Thymus (tissue), 11 donors: ENCODE measurements at regions not wholly inside any gene's neighbourhood (a gene's known extent, or its start where the extent isn't known, plus 50 kb on each side); places are given as distances from the start of the nearest gene placed in this dataset.

ENCODE experiments used
- DNase-seq, 9 donors: peaks; one replicate each; pipeline ENCODE4 v3.0.0-alpha.2; 2013; ENCODE audit warnings: low spot score in 9 of 9, low read depth in 6 of 9, missing footprints in 1 of 9
- H3K27ac ChIP-seq, 2 donors: one replicate each; pipeline ENCODE4 v1.5.1; 2013; ENCODE audit warnings: control low read depth in 1 of 2, low read depth in 1 of 2, low read length in 1 of 2, mild to moderate bottlenecking in 1 of 2, moderate library complexity in 1 of 2
- H3K27me3 ChIP-seq, 2 donors: one replicate each; pipeline ENCODE4 v1.5.1; 2013; ENCODE audit warnings: low read length in 1 of 2; ENCODE audit not compliant: control insufficient read depth in 2 of 2, insufficient read depth in 1 of 2
- H3K36me3 ChIP-seq, 2 donors: one replicate each; pipeline ENCODE4 v1.5.1; 2013; ENCODE audit warnings: low read length in 1 of 2, mild to moderate bottlenecking in 1 of 2, moderate library complexity in 1 of 2; ENCODE audit not compliant: control insufficient read depth in 2 of 2, insufficient read depth in 2 of 2
- H3K4me1 ChIP-seq, 2 donors: one replicate each; pipeline ENCODE4 v1.5.1; 2013; ENCODE audit warnings: low read length in 2 of 2; ENCODE audit not compliant: control insufficient read depth in 2 of 2, insufficient read depth in 2 of 2
- H3K4me3 ChIP-seq, 2 donors: one replicate each; pipeline ENCODE4 v1.5.1; 2013; ENCODE audit warnings: low read length in 2 of 2, control low read depth in 1 of 2, mild to moderate bottlenecking in 1 of 2
- H3K9me3 ChIP-seq, 2 donors: one replicate each; pipeline ENCODE4 v1.5.1; 2013; ENCODE audit warnings: low read length in 1 of 2, mild to moderate bottlenecking in 1 of 2; ENCODE audit not compliant: control insufficient read depth in 2 of 2, insufficient read depth in 1 of 2
- WGBS: extraction: QIAGEN DNeasy Blood & Tissue Kit; methylation state at CpG from one replicate; pipeline ENCODE4 v1.1.7; 2013; 5-methylcytosine and 5-hydroxymethylcytosine counted together
- donor health status: healthy.

GRCh38 chr7:46864716-46865115 is 717.2 kb downstream of the TNS3 start:
- Histone ChIP-seq H3K36me3 (no peaks in the 10 kb centered on the region), H3K9me3 (no peaks in the 10 kb centered on the region), H3K4me1 (no peaks in the 10 kb centered on the region), H3K27ac (no peak overlapping the region), H3K4me3 (no peak overlapping the region), H3K27me3 (no peaks in the 10 kb centered on the region)
- DNase-seq, result no peak
- 84% methylated on average over 4 of the region's 4 CpGs for WGBS

- Histone ChIP-seq H3K27ac (no peak overlapping the region), H3K9me3 (no peaks in the 10 kb centered on the region), H3K36me3 (no peaks in the 10 kb centered on the region), H3K27me3 (no peaks in the 10 kb centered on the region), H3K4me1 (no peaks in the 10 kb centered on the region), H3K4me3 (no peak overlapping the region)
- DNase-seq, result no peak
- 71% methylated on average over 6 of the region's 6 CpGs for WGBS
Measured at GRCh38 chr7:46859963-46860475, 721.9 kb downstream of the TNS3 start.

GRCh38 chr7:46855851-46856250 is 726.1 kb downstream of the TNS3 start:
- DNase-seq, result no peak
- Histone ChIP-seq H3K4me1 (no peaks in the 10 kb centered on the region), H3K4me3 (no peak overlapping the region), H3K36me3 (no peaks in the 10 kb centered on the region), H3K27me3 (no peaks in the 10 kb centered on the region), H3K9me3 (no peaks in the 10 kb centered on the region), H3K27ac (no peak overlapping the region)
- WGBS, result 77% methylated on average over 4 of the region's 4 CpGs

- Histone ChIP-seq H3K27me3 (no peaks in the 10 kb centered on the region), H3K27ac (no peak overlapping the region), H3K4me3 (no peak overlapping the region), H3K36me3 (no peaks in the 10 kb centered on the region), H3K9me3 (no peaks in the 10 kb centered on the region), H3K4me1 (no peaks in the 10 kb centered on the region)
- 85% methylated on average over 1 of the region's 1 CpG for WGBS
- DNase-seq, result no peak
Measured at GRCh38 chr7:46854958-46855473, 726.9 kb downstream of the TNS3 start.

- DNase-seq, result no peak
- H3K27ac ChIP-seq, result no peak overlapping the region
- 90% methylated on average over 1 of the region's 1 CpG for WGBS
- no peaks in the 10 kb centered on the region for H3K27me3 ChIP-seq
- no peaks in the 10 kb centered on the region for H3K36me3 ChIP-seq
- H3K4me1 ChIP-seq, result no peaks in the 10 kb centered on the region
- no peaks in the 10 kb centered on the region for H3K9me3 ChIP-seq
- H3K4me3 ChIP-seq, result no peak overlapping the region
Measured at GRCh38 chr7:46853451-46853850, 728.5 kb downstream of the TNS3 start.

GRCh38 chr7:46852795-46853194 is 729.1 kb downstream of the TNS3 start:
- H3K27ac ChIP-seq, result no peak overlapping the region
- no peak for DNase-seq
- no peak overlapping the region for H3K4me3 ChIP-seq
- H3K36me3 ChIP-seq, result no peaks in the 10 kb centered on the region
- WGBS, result 87% methylated on average over 3 of the region's 3 CpGs
- no peaks in the 10 kb centered on the region for H3K27me3 ChIP-seq
- no peaks in the 10 kb centered on the region for H3K4me1 ChIP-seq
- no peaks in the 10 kb centered on the region for H3K9me3 ChIP-seq

GRCh38 chr7:46850563-46851330 is 731.2 kb downstream of the TNS3 start:
- Histone ChIP-seq H3K36me3 (no peaks in the 10 kb centered on the region), H3K27me3 (no peaks in the 10 kb centered on the region), H3K9me3 (no peaks in the 10 kb centered on the region), H3K4me3 (no peak overlapping the region), H3K4me1 (no peaks in the 10 kb centered on the region), H3K27ac (no peak overlapping the region)
- DNase-seq, result no peak
- WGBS, result 93% methylated on average over 10 of the region's 10 CpGs

GRCh38 chr7:46848944-46849343 is 733.0 kb downstream of the TNS3 start:
- H3K27ac ChIP-seq, result no peak overlapping the region
- WGBS, result 87% methylated on average over 2 of the region's 2 CpGs
- H3K27me3 ChIP-seq, result no peaks in the 10 kb centered on the region
- no peaks in the 10 kb centered on the region for H3K36me3 ChIP-seq
- H3K9me3 ChIP-seq, result no peaks in the 10 kb centered on the region
- DNase-seq, result no peak
- H3K4me3 ChIP-seq, result no peak overlapping the region
- no peaks in the 10 kb centered on the region for H3K4me1 ChIP-seq

GRCh38 chr7:46848311-46848710 is 733.6 kb downstream of the TNS3 start:
- WGBS, result 79% methylated on average over 1 of the region's 1 CpG
- Histone ChIP-seq H3K36me3 (no peaks in the 10 kb centered on the region), H3K27me3 (no peaks in the 10 kb centered on the region), H3K9me3 (no peaks in the 10 kb centered on the region), H3K4me3 (no peak overlapping the region), H3K4me1 (no peaks in the 10 kb centered on the region), H3K27ac (no peak overlapping the region)
- DNase-seq, result no peak
